ENCODE measurements at regions not wholly inside any gene's neighbourhood (a gene's known extent, or its start where the extent isn't known, plus 50 kb on each side); places are given as distances from the start of the nearest gene placed in this dataset.

DNA sequence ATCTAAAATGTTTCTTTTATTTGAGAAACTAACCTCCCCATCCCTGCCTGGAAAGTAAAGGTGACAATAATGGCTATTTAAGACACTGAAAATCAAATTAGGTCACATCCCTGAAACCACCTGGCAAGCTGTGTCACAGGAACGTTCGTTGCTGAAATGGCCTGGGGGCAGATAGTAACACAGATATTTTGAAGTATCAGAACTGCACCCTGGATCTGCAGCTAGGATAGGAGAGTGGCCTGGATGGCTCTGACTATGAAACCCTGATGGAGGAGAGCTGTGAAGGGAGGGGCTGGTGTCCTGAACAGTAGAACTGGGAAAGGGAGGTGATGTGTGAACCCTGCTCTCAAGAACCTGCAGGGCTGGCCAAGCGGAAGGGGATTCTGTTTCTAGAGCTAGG lies 648.3 kb upstream of the CFAP20DC start:
- Histone ChIP-seq H3K4me3 (no peak overlapping the region), H3K27ac (replicated peaks in 1 of 4) (no peak overlapping the region), H3K27me3 (no peaks in the 10 kb centered on the region), H3K9me3 (no peaks in the 10 kb centered on the region), H3K4me1 (no peaks in the 10 kb centered on the region), H3K36me3 (no peaks in the 10 kb centered on the region)
- intact Hi-C loops (cut with DNase I) = no loop called here
- 65% methylated on average over 3 of the region's 3 CpGs for WGBS
- TF ChIP-seq CTCF (IDR thresholded peaks at IDR 0.05) = no peak
- TF ChIP-seq EP300 (IDR thresholded peaks at IDR 0.05) = no peak
- TF ChIP-seq POLR2AphosphoS5 (IDR thresholded peaks at IDR 0.05) = no peak
- TF ChIP-seq POLR2A (IDR thresholded peaks at IDR 0.05; ENCODE audit: low read depth) = no peak
- DNase-seq (ENCODE audit: extremely low spot score) = no peak

DNA sequence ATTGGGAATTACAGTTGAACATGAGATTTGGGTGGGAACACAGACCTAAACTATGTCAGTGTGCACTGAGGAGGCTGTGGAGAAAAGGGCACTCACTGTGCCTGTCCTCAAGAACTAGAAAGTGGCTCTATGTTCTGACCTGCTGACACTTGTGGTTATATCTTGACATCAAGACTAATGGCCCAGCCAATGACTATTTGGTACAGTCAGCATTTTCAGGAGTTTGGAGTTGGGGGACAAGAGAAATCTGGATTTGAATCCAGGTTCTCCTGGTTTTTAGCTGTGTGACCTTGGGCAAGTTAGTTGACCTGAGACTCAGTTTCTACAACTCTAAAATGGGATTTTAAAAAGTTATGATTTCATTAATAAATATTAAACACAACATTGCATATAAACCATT lies 647.0 kb upstream of the CFAP20DC start:
- no peaks in the 10 kb centered on the region for H3K9me3 ChIP-seq
- no peaks in the 10 kb centered on the region for H3K4me1 ChIP-seq
- TF ChIP-seq EP300 (IDR thresholded peaks at IDR 0.05) (no peak), POLR2A (IDR thresholded peaks at IDR 0.05; ENCODE audit: low read depth) (no peak), POLR2AphosphoS5 (IDR thresholded peaks at IDR 0.05) (no peak), CTCF (IDR thresholded peaks at IDR 0.05) (no peak)
- H3K27me3 ChIP-seq = no peaks in the 10 kb centered on the region
- no peak overlapping the region for H3K4me3 ChIP-seq
- no peak overlapping the region for H3K27ac ChIP-seq (replicated peaks in 1 of 4)
- H3K36me3 ChIP-seq = no peaks in the 10 kb centered on the region
- intact Hi-C loops (cut with DNase I) = no loop called here
- DNase-seq (ENCODE audit: extremely low spot score) = no peak

DNA sequence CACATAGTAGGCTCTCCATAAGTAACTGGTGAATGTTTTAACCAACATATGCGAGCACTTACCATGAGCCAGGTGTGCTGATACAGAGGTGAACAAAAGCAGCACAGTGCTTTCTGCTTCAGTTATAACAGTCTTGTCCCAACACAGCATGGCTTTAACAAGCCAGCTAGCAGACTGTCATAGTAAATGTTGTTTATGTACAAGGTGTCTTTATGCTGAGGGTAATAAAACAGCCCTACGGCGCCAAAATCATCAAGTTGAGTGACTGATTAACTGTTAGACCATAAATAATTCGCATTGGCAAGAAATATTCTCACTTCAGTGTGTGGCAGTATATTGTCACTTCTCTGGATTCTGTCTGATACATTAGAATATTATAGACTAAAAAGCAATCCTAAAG lies 646.0 kb upstream of the CFAP20DC start:
- no peak overlapping the region for H3K27ac ChIP-seq (replicated peaks in 1 of 4)
- H3K27me3 ChIP-seq = no peaks in the 10 kb centered on the region
- TF ChIP-seq CTCF (IDR thresholded peaks at IDR 0.05) = no peak
- TF ChIP-seq POLR2A (IDR thresholded peaks at IDR 0.05; ENCODE audit: low read depth) = no peak
- TF ChIP-seq POLR2AphosphoS5 (IDR thresholded peaks at IDR 0.05) = no peak
- H3K36me3 ChIP-seq = no peaks in the 10 kb centered on the region
- DNase-seq (ENCODE audit: extremely low spot score) = no peak
- H3K4me1 ChIP-seq = no peaks in the 10 kb centered on the region
- H3K9me3 ChIP-seq = no peaks in the 10 kb centered on the region
- H3K4me3 ChIP-seq = no peak overlapping the region
- WGBS = 92% methylated on average over 4 of the region's 4 CpGs
- intact Hi-C loops (cut with DNase I) = no loop called here

DNA sequence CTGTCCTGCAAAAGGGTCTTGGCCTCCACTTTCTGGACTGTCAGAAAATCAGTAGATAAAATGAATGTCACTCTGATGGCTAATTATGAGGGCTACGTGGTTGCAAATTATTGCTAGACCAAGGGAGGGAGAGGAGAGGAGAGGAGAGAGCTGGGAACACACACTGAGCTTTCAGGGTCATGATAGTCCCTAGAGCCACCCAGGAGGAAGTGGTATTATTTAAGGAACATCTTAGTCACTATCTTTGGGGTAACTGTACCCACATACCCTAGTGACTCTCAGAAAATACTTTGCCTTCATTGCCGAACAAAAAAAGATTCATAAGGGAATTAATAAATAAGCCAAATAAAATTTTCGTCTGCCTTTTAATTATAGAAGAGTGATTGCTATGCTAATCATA lies 642.3 kb upstream of the CFAP20DC start:
- H3K27ac ChIP-seq (replicated peaks in 1 of 4) = no peak overlapping the region
- no peaks in the 10 kb centered on the region for H3K4me1 ChIP-seq
- H3K36me3 ChIP-seq = no peaks in the 10 kb centered on the region
- intact Hi-C loops (cut with DNase I) = no loop called here
- H3K4me3 ChIP-seq = no peak overlapping the region
- 66% methylated on average over 3 of the region's 3 CpGs for WGBS
- H3K9me3 ChIP-seq = no peaks in the 10 kb centered on the region
- TF ChIP-seq CTCF (IDR thresholded peaks at IDR 0.05) (no peak), EP300 (IDR thresholded peaks at IDR 0.05) (no peak), POLR2AphosphoS5 (IDR thresholded peaks at IDR 0.05) (no peak), POLR2A (IDR thresholded peaks at IDR 0.05; ENCODE audit: low read depth) (no peak)
- DNase-seq (ENCODE audit: extremely low spot score) = no peak
- no peaks in the 10 kb centered on the region for H3K27me3 ChIP-seq

DNA sequence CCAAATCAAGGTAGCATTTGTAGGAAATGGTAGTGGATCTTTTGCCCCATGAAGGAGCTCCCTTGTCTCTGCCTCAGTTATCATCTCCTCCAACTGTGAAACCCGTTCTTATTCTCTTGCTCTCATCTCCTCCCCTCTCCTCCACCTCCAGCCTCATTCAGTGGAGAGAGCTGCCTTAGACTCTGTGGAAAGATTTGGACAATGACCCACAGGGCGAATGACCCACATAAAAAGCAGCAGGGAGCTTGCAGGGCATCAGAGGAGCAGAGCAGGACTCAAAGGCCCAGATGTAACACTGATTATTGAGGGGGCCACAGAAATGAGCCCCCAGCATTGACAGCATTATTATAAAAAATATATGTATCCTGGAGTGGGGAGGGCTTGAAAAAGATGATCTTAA lies 641.1 kb upstream of the CFAP20DC start:
- TF ChIP-seq POLR2AphosphoS5 (IDR thresholded peaks at IDR 0.05) = no peak
- no peak for TF ChIP-seq POLR2A (IDR thresholded peaks at IDR 0.05; ENCODE audit: low read depth)
- TF ChIP-seq EP300 (IDR thresholded peaks at IDR 0.05) = no peak
- TF ChIP-seq CTCF (IDR thresholded peaks at IDR 0.05) = no peak
- 90% methylated on average over 2 of the region's 2 CpGs for WGBS
- intact Hi-C loops (cut with DNase I) = no loop called here

More for the DNA sequence above, 641.1 kb upstream of the CFAP20DC start:
- Histone ChIP-seq H3K27me3 (no peaks in the 10 kb centered on the region), H3K4me3 (no peak overlapping the region), H3K27ac (replicated peaks in 1 of 4) (no peak overlapping the region), H3K9me3 (no peaks in the 10 kb centered on the region), H3K36me3 (no peaks in the 10 kb centered on the region), H3K4me1 (no peaks in the 10 kb centered on the region)
- no peak for DNase-seq (ENCODE audit: extremely low spot score)
